IPS-18c (cell line): ENCODE measurements at regions not wholly inside any gene's neighbourhood (a gene's known extent, or its start where the extent isn't known, plus 50 kb on each side); places are given as distances from the start of the nearest gene placed in this dataset.

ENCODE experiments used
- H3K4me3 ChIP-seq: 2 replicates; pipeline ENCODE4 v1.7.0; 2013; ENCODE audit warnings: low read depth, mild to moderate bottlenecking, low read length, moderate library complexity; ENCODE audit not compliant: insufficient read depth
- H3K9me3 ChIP-seq: one replicate; pipeline ENCODE4 v1.6.1; 2013; ENCODE audit warnings: mild to moderate bottlenecking, low read length, moderate library complexity; ENCODE audit not compliant: control insufficient read depth, insufficient read depth

DNA sequence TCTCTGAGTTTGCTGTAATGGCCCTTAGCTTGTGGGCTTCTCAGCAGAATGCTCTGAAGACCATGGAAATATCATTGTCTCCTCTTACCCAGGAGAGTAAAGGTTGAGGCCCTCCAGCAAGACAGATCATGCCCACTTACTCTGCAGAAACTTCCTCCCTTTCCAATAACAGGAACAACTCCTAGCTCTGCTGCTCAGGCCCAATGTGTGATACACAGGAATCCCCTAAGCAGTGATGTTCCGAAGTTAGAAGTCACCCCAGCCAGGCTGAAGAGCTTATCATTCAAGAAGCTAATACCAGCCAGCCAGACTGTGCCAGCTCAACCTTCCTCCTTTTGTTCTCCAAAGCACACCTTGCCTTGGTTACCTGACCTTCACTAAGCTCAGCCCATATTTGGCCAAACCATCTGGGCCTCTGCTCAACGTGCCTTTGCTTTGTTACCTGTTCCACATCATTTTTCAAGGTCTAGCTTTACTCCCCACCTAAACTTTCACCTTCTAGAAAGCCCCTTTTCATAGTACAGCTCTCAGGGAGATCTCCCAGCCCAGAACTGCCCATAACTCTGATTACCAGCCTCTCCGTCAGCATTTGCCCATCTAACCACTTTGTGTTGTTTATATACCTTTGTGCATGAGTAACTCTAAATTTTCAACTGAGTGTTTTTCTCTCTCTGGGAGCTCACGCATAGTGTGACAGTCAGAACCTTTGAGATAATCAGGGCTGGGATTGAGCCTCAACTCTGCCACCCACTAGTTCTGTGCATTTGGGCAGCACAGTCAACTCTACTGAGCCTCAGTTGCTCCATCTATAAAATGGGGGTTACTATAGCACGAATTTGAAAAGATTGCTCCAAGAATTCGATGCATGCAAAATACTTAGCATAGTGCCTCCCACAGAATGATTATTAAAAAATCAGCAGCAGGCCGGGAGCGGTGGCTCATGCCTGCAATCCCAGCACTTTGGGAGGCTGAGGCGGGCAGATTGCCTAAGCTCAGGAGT is 107.6 kb upstream of the CPEB4 start:
- no peak overlapping the region for H3K4me3 ChIP-seq
- H3K9me3 ChIP-seq: no peaks in the 10 kb centered on the region

DNA sequence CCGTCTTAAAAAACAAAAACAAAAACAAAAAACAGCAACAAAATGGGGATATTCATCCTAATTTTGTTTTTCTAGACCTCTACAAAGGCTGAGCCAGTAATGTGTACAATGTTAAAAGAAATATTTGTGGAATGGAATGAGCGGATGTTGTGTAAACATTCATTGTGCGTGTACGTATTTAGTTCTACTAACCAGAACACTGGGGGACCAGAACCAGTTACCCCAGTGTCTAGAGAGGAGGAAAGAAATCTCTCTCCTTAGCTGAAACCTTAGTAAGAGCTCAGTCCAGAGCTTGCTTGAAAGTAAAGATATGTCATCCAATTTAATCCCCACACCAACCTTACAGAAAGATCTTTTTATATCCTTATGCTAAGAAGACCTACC is 106.7 kb upstream of the CPEB4 start:
- no peak overlapping the region for H3K4me3 ChIP-seq
- H3K9me3 ChIP-seq: no peaks in the 10 kb centered on the region

GRCh38 chr5:173781816-173782670 is 106.1 kb upstream of the CPEB4 start:
- H3K4me3 ChIP-seq: no peak overlapping the region
- H3K9me3 ChIP-seq: no peaks in the 10 kb centered on the region

- H3K9me3 ChIP-seq: no peaks in the 10 kb centered on the region
- no peak overlapping the region for H3K4me3 ChIP-seq
These were observed 105.5 kb upstream of the CPEB4 start for GRCh38 chr5:173782671-173783101.

DNA sequence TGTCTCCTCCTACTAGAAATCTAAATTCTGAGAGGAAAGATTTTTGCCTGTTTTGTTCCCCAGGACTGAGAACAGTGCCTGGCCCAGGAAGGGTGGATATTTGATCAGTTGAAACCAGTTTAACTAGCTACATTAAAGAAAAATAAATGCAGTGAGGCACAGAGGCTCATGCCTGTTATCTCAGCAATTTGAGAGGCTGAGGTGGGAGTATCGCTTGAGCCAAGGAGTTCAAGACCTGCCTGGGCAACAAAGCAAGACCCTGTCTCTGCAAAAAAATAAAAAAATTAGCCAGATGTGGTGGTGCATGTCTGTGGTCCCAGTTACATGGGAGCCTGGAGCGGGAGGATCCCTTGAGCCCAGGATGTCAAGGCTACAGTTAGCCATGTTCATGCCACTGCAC is 104.8 kb upstream of the CPEB4 start:
- H3K4me3 ChIP-seq: no peak overlapping the region
- no peaks in the 10 kb centered on the region for H3K9me3 ChIP-seq

DNA sequence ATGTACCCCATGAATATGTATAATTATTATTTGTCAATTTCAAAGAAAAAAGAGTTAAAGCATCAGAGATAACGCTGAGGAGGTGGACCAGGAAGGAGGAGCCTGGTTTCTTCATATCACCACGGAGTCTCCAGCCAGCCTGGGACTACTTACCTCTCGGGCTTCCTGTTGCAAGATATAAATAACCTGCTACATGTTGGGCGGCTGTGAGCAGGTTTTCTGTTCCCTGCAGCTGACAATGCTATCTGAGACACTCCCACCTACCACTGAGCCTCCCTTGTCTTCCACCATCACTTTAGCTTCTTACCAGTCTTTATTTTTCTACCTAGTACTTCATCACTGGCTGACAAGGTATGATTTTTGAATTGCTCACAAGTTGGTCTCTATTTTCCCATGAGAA is 102.7 kb upstream of the CPEB4 start:
- H3K4me3 ChIP-seq: no peak overlapping the region

DNA sequence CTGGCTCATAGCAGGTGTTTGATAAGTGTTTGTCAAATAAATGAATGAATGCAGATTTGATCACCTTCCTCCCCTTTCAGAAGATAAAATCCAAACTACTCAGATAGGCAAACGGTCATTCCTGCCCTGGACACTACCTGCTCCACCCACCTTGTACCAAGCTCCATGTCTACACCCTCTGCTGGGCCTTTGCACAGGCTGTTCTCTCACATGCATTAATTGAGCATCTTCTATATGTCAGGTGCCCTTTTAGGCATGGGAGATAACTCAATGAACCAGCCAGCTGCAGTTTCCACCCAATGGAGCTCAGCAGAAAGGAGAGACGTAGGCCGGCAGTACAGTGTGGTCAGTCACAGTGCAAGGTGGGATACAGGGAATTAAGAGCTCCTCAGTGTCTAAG is 102.3 kb upstream of the CPEB4 start:
- H3K4me3 ChIP-seq: no peak overlapping the region

More for the DNA sequence above, 102.7 kb upstream of the CPEB4 start:
- no peaks in the 10 kb centered on the region for H3K9me3 ChIP-seq

GRCh38 chr5:173786286-173787187 is 101.6 kb upstream of the CPEB4 start:
- Histone ChIP-seq H3K9me3 (no peaks in the 10 kb centered on the region), H3K4me3 (no peak overlapping the region)

More for the DNA sequence above, 102.3 kb upstream of the CPEB4 start:
- no peaks in the 10 kb centered on the region for H3K9me3 ChIP-seq

GRCh38 chr5:173789031-173789920 is 98.9 kb upstream of the CPEB4 start:
- Histone ChIP-seq H3K4me3 (no peak overlapping the region), H3K9me3 (no peaks in the 10 kb centered on the region)

GRCh38 chr5:173790177-173790719 is 97.9 kb upstream of the CPEB4 start:
- Histone ChIP-seq H3K9me3 (no peaks in the 10 kb centered on the region), H3K4me3 (no peak overlapping the region)

DNA sequence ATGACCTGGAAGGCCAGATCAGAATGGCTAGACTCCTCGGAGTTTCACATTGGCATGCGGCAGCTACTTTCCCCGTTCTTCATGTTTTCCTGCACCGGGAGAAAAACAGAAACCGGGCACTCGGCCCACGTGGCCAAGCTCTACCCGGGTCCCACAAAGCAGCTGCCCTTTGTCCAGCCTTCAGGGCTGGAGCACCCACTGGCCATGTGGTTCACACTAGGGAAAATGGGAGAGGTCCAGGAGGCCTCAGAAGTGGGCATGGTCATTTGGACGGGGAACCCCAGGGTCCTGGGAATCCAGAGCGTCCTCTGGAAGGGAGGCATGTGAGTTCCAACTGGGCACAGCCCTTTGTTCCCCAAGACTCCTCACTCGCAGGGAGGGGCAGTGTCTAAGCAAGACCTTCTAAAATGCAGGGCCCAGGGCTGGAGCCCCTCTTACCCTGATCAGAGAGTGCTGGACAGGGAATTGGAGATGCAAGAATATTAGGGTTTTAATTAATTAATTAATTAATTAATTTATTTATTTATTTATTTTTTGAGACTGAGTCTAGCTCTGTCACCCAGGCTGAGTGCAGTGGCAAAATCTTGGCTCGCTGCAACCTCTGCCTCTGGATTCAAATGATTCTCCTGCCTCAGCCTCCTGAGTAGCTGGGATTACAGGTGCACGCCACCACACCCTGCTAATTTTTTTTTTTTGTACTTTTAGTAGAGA is 97.2 kb upstream of the CPEB4 start:
- Histone ChIP-seq H3K4me3 (no peak overlapping the region), H3K9me3 (no peaks in the 10 kb centered on the region)

DNA sequence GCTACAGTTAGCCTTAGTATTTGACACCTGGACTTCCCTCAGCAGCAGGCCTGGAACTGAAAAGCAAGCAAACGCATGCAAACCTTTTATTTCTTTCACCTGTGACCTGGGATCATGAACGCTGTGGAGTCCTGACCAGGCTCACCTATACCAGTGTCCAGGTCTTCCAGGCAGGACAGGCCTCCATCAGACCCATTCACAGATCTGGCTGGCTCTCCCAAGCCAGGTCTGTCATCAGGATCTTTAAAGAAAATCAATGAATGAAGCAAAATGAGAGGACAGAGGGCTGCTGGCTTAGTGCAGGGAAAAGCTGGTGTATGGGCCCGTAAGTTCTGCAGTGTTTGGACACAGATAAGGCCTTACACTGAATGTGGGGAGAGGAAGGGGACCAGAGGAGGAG is 96.3 kb upstream of the CPEB4 start:
- Histone ChIP-seq H3K4me3 (no peak overlapping the region), H3K9me3 (no peaks in the 10 kb centered on the region)

GRCh38 chr5:173792781-173793547 is 95.2 kb upstream of the CPEB4 start:
- no peak overlapping the region for H3K4me3 ChIP-seq
- no peaks in the 10 kb centered on the region for H3K9me3 ChIP-seq

GRCh38 chr5:173793648-173794548 is 94.3 kb upstream of the CPEB4 start:
- Histone ChIP-seq H3K4me3 (no peak overlapping the region), H3K9me3 (no peaks in the 10 kb centered on the region)
